ENCODE measurements at regions not wholly inside any gene's neighbourhood (a gene's known extent, or its start where the extent isn't known, plus 50 kb on each side); places are given as distances from the start of the nearest gene placed in this dataset.

GRCh38 chr1:22267413-22268175 lies 124.7 kb upstream of the WNT4 start:
- H3K27ac ChIP-seq, result no peak overlapping the region
- no peaks in the 10 kb centered on the region for H3K27me3 ChIP-seq (ENCODE audit: low read depth)
- H3K36me3 ChIP-seq, result no peaks in the 10 kb centered on the region
- no peak overlapping the region for H3K4me3 ChIP-seq
- no peaks in the 10 kb centered on the region for H3K4me1 ChIP-seq
- H3K9me3 ChIP-seq, result no peaks in the 10 kb centered on the region
- DNase-seq, result peak; percentile 15
- no peak for TF ChIP-seq CTCF (IDR thresholded peaks at IDR 0.05)
- intact Hi-C loops (cut with DNase I), result no loop called here
- ATAC-seq, result no peak

- Histone ChIP-seq H3K36me3 (no peaks in the 10 kb centered on the region), H3K27ac (no peak overlapping the region), H3K9me3 (no peaks in the 10 kb centered on the region), H3K4me3 (no peak overlapping the region), H3K27me3 (ENCODE audit: low read depth) (no peaks in the 10 kb centered on the region), H3K4me1 (no peaks in the 10 kb centered on the region)
- ATAC-seq (no peak), DNase-seq (no peak)
- TF ChIP-seq CTCF (IDR thresholded peaks at IDR 0.05), result no peak
- intact Hi-C loops (cut with DNase I), result no loop called here
These were observed 125.4 kb upstream of the WNT4 start for GRCh38 chr1:22268327-22268726.

- H3K4me3 ChIP-seq, result no peak overlapping the region
- H3K4me1 ChIP-seq, result peaks cover 4% of the 10 kb centered on the region
- H3K9me3 ChIP-seq, result no peaks in the 10 kb centered on the region
- no peaks in the 10 kb centered on the region for H3K36me3 ChIP-seq
- no peaks in the 10 kb centered on the region for H3K27me3 ChIP-seq (ENCODE audit: low read depth)
- intact Hi-C loops (cut with DNase I), result no loop called here
- no peak for TF ChIP-seq CTCF (IDR thresholded peaks at IDR 0.05)
- DNase-seq (no peak), ATAC-seq (no peak)
- no peak overlapping the region for H3K27ac ChIP-seq
These were observed 129.2 kb upstream of the WNT4 start for GRCh38 chr1:22271847-22272801.

- H3K27ac ChIP-seq, result no peak overlapping the region
- ATAC-seq (no peak), DNase-seq (no peak)
- H3K36me3 ChIP-seq, result no peaks in the 10 kb centered on the region
- no peaks in the 10 kb centered on the region for H3K9me3 ChIP-seq
- H3K27me3 ChIP-seq (ENCODE audit: low read depth), result no peaks in the 10 kb centered on the region
- no peak overlapping the region for H3K4me3 ChIP-seq
- TF ChIP-seq CTCF (IDR thresholded peaks at IDR 0.05), result no peak
- intact Hi-C loops (cut with DNase I), result no loop called here
- peaks cover 4% of the 10 kb centered on the region for H3K4me1 ChIP-seq
These were observed 131.1 kb upstream of the WNT4 start for GRCh38 chr1:22273686-22274681.

GRCh38 chr1:22275167-22275566 lies 132.3 kb upstream of the WNT4 start:
- no peak for DNase-seq
- intact Hi-C loops (cut with DNase I), result no loop called here

More at GRCh38 chr1:22275167-22275566, 132.3 kb upstream of the WNT4 start:
- Histone ChIP-seq H3K9me3 (no peaks in the 10 kb centered on the region), H3K27ac (no peak overlapping the region), H3K36me3 (no peaks in the 10 kb centered on the region), H3K4me1 (peaks cover 4% of the 10 kb centered on the region), H3K27me3 (ENCODE audit: low read depth) (no peaks in the 10 kb centered on the region), H3K4me3 (no peak overlapping the region)
- no peak for TF ChIP-seq CTCF (IDR thresholded peaks at IDR 0.05)
- peak in 1 of 2 donors; percentile 9 for ATAC-seq
